Prostate gland (tissue), 2 donors: ENCODE measurements at regions not wholly inside any gene's neighbourhood (a gene's known extent, or its start where the extent isn't known, plus 50 kb on each side); places are given as distances from the start of the nearest gene placed in this dataset.

Experiments
- POLR2A ChIP-seq: fragments of 450-650 bp; IDR thresholded peaks from one replicate; pipeline ENCODE4 v1.6.1; 2016; ENCODE audit warnings: antibody characterized with exemption, mild to moderate bottlenecking
- POLR2AphosphoS5 ChIP-seq: sonication (generic); formaldehyde crosslinking; IDR thresholded peaks from one replicate; pipeline ENCODE4 v1.6.1; 2017; ENCODE audit warnings: antibody characterized with exemption
- TF ChIP-seq, protein P1 (sequence below), 4 experiments: fragments of 200-600 bp in 2 of 4; fragments of 450-650 bp in 2 of 4; sonication (generic) in 2 of 4; IDR thresholded peaks; 1 replicate in 3 of 4; 2 replicates in 1 of 4; pipeline ENCODE4 v1.5.1; 2016 to 2019; ENCODE audit warnings: antibody characterized with exemption in 4 of 4, mild to moderate bottlenecking in 2 of 4, moderate library complexity in 2 of 4

DNA sequence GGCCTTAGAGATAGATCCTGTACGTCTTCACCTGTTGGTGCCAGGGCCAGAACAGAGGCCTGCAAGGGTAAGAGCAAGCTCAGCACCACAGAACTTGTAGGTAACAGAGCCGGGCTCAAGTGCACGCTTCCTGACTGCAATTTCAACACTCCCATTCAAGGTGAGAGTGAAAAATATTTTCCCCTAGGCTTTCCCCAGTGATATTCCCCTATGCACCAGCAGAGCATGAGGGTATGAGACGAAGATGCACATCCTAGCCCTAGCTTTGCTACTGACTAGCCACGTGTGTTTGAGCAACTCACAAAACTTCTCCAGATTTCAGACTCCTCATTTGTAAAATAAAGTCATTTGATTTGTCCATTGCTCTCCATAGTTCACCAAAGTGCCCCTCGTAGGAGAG, 411.6 kb downstream of the ZNF521 start:
- TF ChIP-seq, protein P1, sequence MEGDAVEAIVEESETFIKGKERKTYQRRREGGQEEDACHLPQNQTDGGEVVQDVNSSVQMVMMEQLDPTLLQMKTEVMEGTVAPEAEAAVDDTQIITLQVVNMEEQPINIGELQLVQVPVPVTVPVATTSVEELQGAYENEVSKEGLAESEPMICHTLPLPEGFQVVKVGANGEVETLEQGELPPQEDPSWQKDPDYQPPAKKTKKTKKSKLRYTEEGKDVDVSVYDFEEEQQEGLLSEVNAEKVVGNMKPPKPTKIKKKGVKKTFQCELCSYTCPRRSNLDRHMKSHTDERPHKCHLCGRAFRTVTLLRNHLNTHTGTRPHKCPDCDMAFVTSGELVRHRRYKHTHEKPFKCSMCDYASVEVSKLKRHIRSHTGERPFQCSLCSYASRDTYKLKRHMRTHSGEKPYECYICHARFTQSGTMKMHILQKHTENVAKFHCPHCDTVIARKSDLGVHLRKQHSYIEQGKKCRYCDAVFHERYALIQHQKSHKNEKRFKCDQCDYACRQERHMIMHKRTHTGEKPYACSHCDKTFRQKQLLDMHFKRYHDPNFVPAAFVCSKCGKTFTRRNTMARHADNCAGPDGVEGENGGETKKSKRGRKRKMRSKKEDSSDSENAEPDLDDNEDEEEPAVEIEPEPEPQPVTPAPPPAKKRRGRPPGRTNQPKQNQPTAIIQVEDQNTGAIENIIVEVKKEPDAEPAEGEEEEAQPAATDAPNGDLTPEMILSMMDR (IDR thresholded peaks at IDR 0.05) = no peak
- TF ChIP-seq POLR2A = no peak
- TF ChIP-seq POLR2AphosphoS5 = no peak
